ENCODE measurements at regions not wholly inside any gene's neighbourhood (a gene's known extent, or its start where the extent isn't known, plus 50 kb on each side); places are given as distances from the start of the nearest gene placed in this dataset.

DNA sequence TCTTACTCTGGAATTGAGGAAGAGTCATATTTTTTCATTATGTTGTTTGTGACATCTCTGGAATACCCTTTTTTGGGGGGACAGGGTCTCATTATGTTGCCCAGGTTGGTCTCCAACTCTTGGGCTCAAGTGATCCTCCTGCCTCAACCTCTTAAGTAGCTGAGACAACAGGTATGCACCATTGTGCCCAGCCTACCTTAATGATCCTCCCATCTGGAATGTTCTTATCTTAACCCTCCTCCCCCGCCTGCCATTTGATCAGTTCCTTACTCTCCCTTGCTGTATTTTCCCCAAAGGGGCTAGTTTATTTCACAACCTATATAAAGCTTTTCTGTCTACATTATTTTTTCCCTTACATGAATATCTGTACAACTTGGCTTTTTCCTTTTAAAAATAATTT is 594.7 kb downstream of the METTL15 start:
- no peak for DNase-seq

- no peak for DNase-seq
Measured at GRCh38 chr11:28702450-28702790, 594.2 kb downstream of the METTL15 start.

- no peak for DNase-seq
Measured at GRCh38 chr11:28701760-28702449, 593.7 kb downstream of the METTL15 start.

- DNase-seq = no peak
Measured at GRCh38 chr11:28699701-28700100, 591.5 kb downstream of the METTL15 start.

GRCh38 chr11:28697920-28698827 is 590.0 kb downstream of the METTL15 start:
- DNase-seq = peak; percentile 11

- no peak for DNase-seq
Measured at GRCh38 chr11:28696591-28696990, 588.4 kb downstream of the METTL15 start.

DNA sequence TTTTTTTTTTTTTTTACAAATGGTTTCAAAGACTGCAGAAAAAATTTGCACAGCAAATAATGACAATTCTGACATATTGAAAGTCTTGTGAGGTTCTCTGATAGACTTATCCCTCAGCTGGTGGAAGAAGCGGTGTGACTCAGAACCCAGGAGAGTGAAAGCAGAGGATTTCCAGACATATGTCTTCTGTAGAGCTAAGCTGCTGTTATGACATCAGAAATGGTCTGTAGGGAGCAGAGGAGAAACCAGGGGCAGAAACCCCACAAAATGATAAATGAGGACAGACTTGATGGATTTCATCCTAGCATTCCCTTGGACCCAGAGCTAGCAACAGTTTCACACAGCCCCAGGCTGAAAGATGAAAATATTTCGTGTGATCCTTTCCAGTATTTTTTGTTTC is 582.6 kb downstream of the METTL15 start:
- DNase-seq = no peak

GRCh38 chr11:28684011-28684586 is 575.9 kb downstream of the METTL15 start:
- DNase-seq = no peak

GRCh38 chr11:28679795-28680468 is 571.7 kb downstream of the METTL15 start:
- no peak for DNase-seq

- no peak for DNase-seq
Measured at GRCh38 chr11:28677721-28678120, 569.5 kb downstream of the METTL15 start.

DNA sequence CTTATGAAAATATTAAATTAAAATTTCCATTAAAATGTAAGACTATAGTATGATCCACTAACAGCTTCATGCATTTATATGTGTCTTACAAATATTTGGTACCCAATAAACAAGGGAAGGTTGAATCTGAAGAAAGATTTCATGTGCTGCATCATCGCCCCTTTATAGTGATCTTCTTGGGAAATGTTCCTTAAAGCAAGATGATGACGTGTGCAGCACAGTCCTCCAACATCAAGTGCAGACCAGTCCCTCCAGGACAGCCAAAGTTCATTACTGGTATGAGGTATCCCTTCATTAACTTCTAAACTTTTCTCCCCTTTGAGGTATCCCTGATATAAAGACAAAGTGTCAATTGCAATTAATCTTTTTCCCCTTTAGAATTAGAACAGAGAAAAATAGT is 567.0 kb downstream of the METTL15 start:
- no peak for DNase-seq

- no peak for DNase-seq
Measured at GRCh38 chr11:28674433-28675103, 566.4 kb downstream of the METTL15 start.

DNA sequence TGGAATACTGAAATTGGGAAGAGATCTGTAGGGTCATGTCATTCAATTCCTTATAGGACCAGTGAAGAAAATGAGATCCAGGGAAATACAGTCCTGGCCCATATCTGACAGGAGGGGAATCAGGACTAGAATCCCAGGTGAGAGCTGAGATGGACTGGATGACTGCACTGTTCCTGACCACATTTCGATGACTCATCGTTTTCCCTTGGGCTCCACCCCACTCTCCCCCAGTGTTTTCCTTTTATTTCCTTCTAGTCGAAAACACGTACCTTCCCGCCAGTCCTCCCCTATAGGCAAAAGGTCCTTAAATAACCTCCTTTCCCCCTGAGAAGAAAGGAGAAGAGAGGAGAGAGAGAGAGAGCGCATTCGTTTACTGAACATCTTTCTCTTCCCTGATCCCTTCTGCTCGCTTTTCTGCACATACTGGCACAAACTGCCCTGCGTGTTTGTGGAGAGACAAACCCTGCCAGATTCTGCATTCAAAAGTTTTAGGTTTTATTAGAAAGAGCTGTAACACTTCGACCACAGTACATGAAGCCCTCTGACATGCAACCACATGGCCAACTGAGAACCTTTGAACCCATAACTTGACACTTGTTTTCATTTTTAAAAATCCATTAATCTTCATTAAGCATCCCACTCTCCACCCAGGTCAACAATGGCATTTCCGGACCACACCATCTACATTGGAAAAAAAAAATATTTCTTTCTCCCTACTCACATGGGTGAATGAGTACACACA is 565.7 kb downstream of the METTL15 start:
- DNase-seq = no peak

GRCh38 chr11:28671274-28671673 is 563.1 kb downstream of the METTL15 start:
- no peak for DNase-seq

GRCh38 chr11:28666632-28667031 is 558.4 kb downstream of the METTL15 start:
- DNase-seq = no peak

GRCh38 chr11:28659716-28660348 is 551.6 kb downstream of the METTL15 start:
- no peak for DNase-seq

DNA sequence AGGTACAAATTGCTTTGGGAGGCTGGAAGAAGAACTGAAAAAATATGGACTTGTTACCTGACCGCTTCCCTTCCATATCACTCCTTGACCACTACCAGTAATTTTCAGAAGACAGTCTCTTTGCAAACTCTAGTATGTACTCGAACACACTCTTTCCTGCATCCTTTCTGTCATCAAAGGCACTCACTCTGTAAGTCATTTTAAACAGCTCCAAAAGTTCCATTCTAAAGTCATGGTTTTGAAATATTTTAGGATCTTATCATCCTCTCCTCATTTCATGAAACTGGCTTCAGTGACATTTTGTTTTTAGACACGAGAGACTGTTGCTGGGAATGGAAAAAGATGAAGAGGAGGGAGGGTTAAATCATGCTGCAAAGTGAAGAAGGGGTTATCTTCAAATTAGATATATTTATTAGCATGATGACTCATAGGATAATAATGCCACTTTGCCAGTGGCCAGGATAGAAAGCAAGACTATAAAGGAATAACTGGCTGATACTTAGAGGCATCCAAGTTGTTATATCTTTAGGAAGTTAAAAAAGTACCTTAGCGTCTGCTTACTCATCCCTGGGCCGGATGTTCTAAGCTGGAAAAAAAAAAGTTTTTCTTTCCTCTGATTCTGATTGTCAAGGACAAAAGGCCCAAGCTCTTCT is 549.3 kb downstream of the METTL15 start:
- DNase-seq = no peak

DNA sequence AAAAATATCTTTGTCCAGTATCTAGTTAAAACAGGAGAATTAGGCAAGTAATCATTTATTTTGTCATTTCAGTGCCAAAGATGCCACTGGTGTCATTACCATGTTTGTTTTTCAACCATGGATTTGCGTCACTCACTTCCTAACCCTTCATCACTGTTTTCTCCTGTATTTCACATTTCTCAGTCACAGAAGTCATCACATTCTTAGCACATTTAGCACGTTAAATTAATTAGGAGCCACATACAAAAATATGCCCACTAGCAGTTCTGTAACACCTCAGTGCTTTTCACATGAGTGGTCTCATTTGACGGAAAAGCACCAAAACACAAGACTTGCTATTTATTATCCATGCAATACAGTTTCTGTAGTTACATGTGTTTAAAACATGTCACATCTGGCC is 546.0 kb downstream of the METTL15 start:
- no peak for DNase-seq

DNA sequence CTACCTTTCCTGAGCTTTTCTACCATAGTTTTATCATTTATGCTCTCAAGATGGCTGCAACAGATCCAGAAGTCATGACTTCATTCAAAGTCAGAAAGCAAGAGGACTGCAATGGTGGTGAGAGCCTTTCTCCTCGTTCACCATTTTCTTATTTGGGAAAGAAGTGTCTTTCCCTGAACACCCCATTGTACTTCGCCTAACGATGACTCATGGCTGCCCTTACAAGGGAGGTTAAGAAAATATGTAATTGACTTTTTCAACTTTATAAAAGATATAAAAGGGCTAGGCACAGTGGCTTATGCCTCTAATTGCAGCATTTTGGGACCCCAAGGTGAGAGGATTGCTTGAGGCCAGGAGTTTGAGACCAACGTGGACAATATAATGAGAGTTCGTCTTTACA is 541.7 kb downstream of the METTL15 start:
- no peak for DNase-seq

- DNase-seq = no peak
Measured at GRCh38 chr11:28636566-28636965, 528.4 kb downstream of the METTL15 start.

DNA sequence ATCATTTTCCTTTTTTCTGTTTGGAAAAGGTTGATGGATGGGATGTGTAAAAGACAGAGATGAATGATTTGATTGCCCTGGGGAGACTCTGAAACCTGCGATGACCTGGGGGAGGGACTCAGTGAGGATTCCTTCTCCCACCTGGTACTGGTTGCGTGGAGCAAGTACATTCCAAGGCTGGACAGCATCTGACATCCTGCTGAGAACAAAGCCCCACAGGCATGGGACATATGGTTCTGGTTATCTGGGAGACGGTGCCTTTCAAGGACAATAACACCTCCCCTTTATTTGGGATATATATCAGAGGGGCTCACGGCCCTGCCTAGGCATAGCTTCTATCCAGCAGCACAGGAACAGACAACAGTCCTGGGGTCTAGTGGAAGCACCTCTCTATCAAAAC is 527.8 kb downstream of the METTL15 start:
- no peak for DNase-seq
